Dermis blood vessel endothelial cell (primary cell): ENCODE measurements at regions not wholly inside any gene's neighbourhood (a gene's known extent, or its start where the extent isn't known, plus 50 kb on each side); places are given as distances from the start of the nearest gene placed in this dataset.
A peak's percentile ranks its signal among the peaks of the same experiment; 100 is the strongest.

Source experiments
- DNase-seq: peaks from one replicate; pipeline ENCODE4 v3.0.0; 2010

GRCh38 chr2:38509947-38510326, 92.8 kb downstream of the HNRNPLL start:
- no peak for DNase-seq

- peak; percentile 70 for DNase-seq
Observed at GRCh38 chr2:38509314-38509946, 93.3 kb downstream of the HNRNPLL start.

- DNase-seq = peak; percentile 82
Observed at GRCh38 chr2:38508311-38509039, 94.3 kb downstream of the HNRNPLL start.

GRCh38 chr2:38507712-38508111, 95.0 kb downstream of the HNRNPLL start:
- DNase-seq = no peak

- no peak for DNase-seq
Observed at GRCh38 chr2:38505779-38506178, 96.9 kb downstream of the HNRNPLL start.

- DNase-seq = no peak
Observed at GRCh38 chr2:38504169-38504568, 98.6 kb downstream of the HNRNPLL start.

GRCh38 chr2:38502107-38502506, 100.6 kb downstream of the HNRNPLL start:
- DNase-seq = no peak

- DNase-seq = no peak
Observed at GRCh38 chr2:38500283-38500634, 102.5 kb downstream of the HNRNPLL start.

GRCh38 chr2:38499548-38500282, 103.0 kb downstream of the HNRNPLL start:
- DNase-seq = no peak

GRCh38 chr2:38498045-38498481, 104.7 kb downstream of the HNRNPLL start:
- no peak for DNase-seq

- DNase-seq = no peak
Observed at GRCh38 chr2:38497670-38498037, 105.1 kb downstream of the HNRNPLL start.

- no peak for DNase-seq
Observed at GRCh38 chr2:38496927-38497669, 105.6 kb downstream of the HNRNPLL start.

- no peak for DNase-seq
Observed at GRCh38 chr2:38495880-38496279, 106.8 kb downstream of the HNRNPLL start.

GRCh38 chr2:38494394-38494793, 108.3 kb downstream of the HNRNPLL start:
- DNase-seq = no peak

GRCh38 chr2:38492042-38492615, 110.6 kb downstream of the HNRNPLL start:
- no peak for DNase-seq

- DNase-seq = no peak
Observed at GRCh38 chr2:38491436-38491835, 111.3 kb downstream of the HNRNPLL start.

GRCh38 chr2:38489846-38490245, 112.8 kb upstream of the ATL2 start:
- no peak for DNase-seq

GRCh38 chr2:38487852-38488251, 110.8 kb upstream of the ATL2 start:
- DNase-seq = no peak

- no peak for DNase-seq
Observed at GRCh38 chr2:38486213-38487026, 109.3 kb upstream of the ATL2 start.

- no peak for DNase-seq
Observed at GRCh38 chr2:38485734-38486133, 108.7 kb upstream of the ATL2 start.

- DNase-seq = no peak
Observed at GRCh38 chr2:38484957-38485356, 107.9 kb upstream of the ATL2 start.
